HG03095 (cell line): ENCODE measurements at regions not wholly inside any gene's neighbourhood (a gene's known extent, or its start where the extent isn't known, plus 50 kb on each side); places are given as distances from the start of the nearest gene placed in this dataset.

Experiments used
- ATAC-seq: cut with Tn5 transposase; IDR thresholded peaks from one replicate; pipeline ENCODE4 v1.9.1; 2021; ENCODE audit warnings: moderate library complexity; ENCODE audit not compliant: unreplicated experiment

- no peak for ATAC-seq
Measured at GRCh38 chr5:123868881-123869280, 356.9 kb downstream of the CSNK1G3 start.

GRCh38 chr5:123868267-123868666 is 356.3 kb downstream of the CSNK1G3 start:
- no peak for ATAC-seq

- ATAC-seq = no peak
Measured at GRCh38 chr5:123865641-123866040, 353.7 kb downstream of the CSNK1G3 start.

- no peak for ATAC-seq
Measured at GRCh38 chr5:123864578-123864977, 352.6 kb downstream of the CSNK1G3 start.

GRCh38 chr5:123858938-123859337 is 347.0 kb downstream of the CSNK1G3 start:
- no peak for ATAC-seq

- ATAC-seq = no peak
Measured at GRCh38 chr5:123856766-123857165, 344.8 kb downstream of the CSNK1G3 start.

GRCh38 chr5:123855609-123856008 is 343.6 kb downstream of the CSNK1G3 start:
- ATAC-seq = no peak

- ATAC-seq = no peak
Measured at GRCh38 chr5:123845356-123846100, 333.6 kb downstream of the CSNK1G3 start.

- no peak for ATAC-seq
Measured at GRCh38 chr5:123844873-123845272, 332.9 kb downstream of the CSNK1G3 start.

- ATAC-seq = no peak
Measured at GRCh38 chr5:123835421-123835820, 323.4 kb downstream of the CSNK1G3 start.

- ATAC-seq = no peak
Measured at GRCh38 chr5:123830575-123830974, 318.6 kb downstream of the CSNK1G3 start.

- ATAC-seq = no peak
Measured at GRCh38 chr5:123827811-123828210, 315.8 kb downstream of the CSNK1G3 start.

- ATAC-seq = no peak
Measured at GRCh38 chr5:123819833-123820232, 307.9 kb downstream of the CSNK1G3 start.

GRCh38 chr5:123819386-123819785 is 307.4 kb downstream of the CSNK1G3 start:
- ATAC-seq = no peak

- ATAC-seq = no peak
Measured at GRCh38 chr5:123817267-123817666, 305.3 kb downstream of the CSNK1G3 start.

GRCh38 chr5:123814801-123815470 is 303.0 kb downstream of the CSNK1G3 start:
- no peak for ATAC-seq

GRCh38 chr5:123813937-123814624 is 302.1 kb downstream of the CSNK1G3 start:
- no peak for ATAC-seq

- no peak for ATAC-seq
Measured at GRCh38 chr5:123813264-123813663, 301.3 kb downstream of the CSNK1G3 start.

- no peak for ATAC-seq
Measured at GRCh38 chr5:123811831-123812230, 299.9 kb downstream of the CSNK1G3 start.

GRCh38 chr5:123810746-123811340 is 298.9 kb downstream of the CSNK1G3 start:
- ATAC-seq = no peak

- no peak for ATAC-seq
Measured at GRCh38 chr5:123810253-123810652, 298.3 kb downstream of the CSNK1G3 start.
